OCI-LY1 (cell line): ENCODE measurements at regions not wholly inside any gene's neighbourhood (a gene's known extent, or its start where the extent isn't known, plus 50 kb on each side); places are given as distances from the start of the nearest gene placed in this dataset.

Experiments used
- H2AFZ ChIP-seq: fragments of 200-600 bp; sonication (generic), shearing (Covaris generic); 2 replicates; pipeline ENCODE4 v1.6.0; 2014; ENCODE audit warnings: antibody characterized with exemption, mild to moderate bottlenecking, low read length
- H3F3A ChIP-seq: fragments of 200-600 bp; sonication (generic), shearing (Covaris generic); 2 replicates; pipeline ENCODE4 v1.6.0; 2014; ENCODE audit warnings: mild to moderate bottlenecking, antibody characterized with exemption, low read length, moderate library complexity; ENCODE audit not compliant: insufficient read depth
- H3K27ac ChIP-seq: fragments of 200-600 bp; sonication (generic); 2 replicates; pipeline ENCODE4 v1.5.1; 2014; ENCODE audit warnings: low read length, mixed run types, mild to moderate bottlenecking, low read depth; ENCODE audit not compliant: poor library complexity, severe bottlenecking
- H3K27me3 ChIP-seq: fragments of 200-600 bp; sonication (generic); 2 replicates; pipeline ENCODE4 v1.6.0; 2014; ENCODE audit warnings: antibody characterized with exemption, mild to moderate bottlenecking, low read length, moderate library complexity; ENCODE audit not compliant: insufficient read depth
- H3K36me3 ChIP-seq: fragments of 200-600 bp; sonication (generic); 2 replicates; pipeline ENCODE4 v1.6.1; 2014; ENCODE audit warnings: mild to moderate bottlenecking, antibody characterized with exemption, low read length, moderate library complexity, mixed read lengths; ENCODE audit not compliant: insufficient read depth
- H3K4me1 ChIP-seq: fragments of 200-600 bp; sonication (generic); 2 replicates; pipeline ENCODE4 v1.5.1; 2014; ENCODE audit warnings: mild to moderate bottlenecking, low read length, moderate library complexity; ENCODE audit not compliant: insufficient read depth, severe bottlenecking
- H3K4me2 ChIP-seq: fragments of 200-600 bp; sonication (generic), shearing (Covaris generic); 2 replicates; pipeline ENCODE4 v1.6.1; 2014; ENCODE audit warnings: low read length
- H3K4me3 ChIP-seq: fragments of 200-600 bp; sonication (generic); 2 replicates; pipeline ENCODE4 v1.5.1; 2014; ENCODE audit warnings: low read length, low read depth, mild to moderate bottlenecking, mixed read lengths; ENCODE audit not compliant: poor library complexity, severe bottlenecking
- H3K79me2 ChIP-seq: fragments of 200-600 bp; shearing (Covaris generic); 2 replicates; pipeline ENCODE4 v1.6.1; 2016; ENCODE audit warnings: mixed run types, low read length, mixed read lengths; ENCODE audit not compliant: insufficient read depth
- H3K9ac ChIP-seq: fragments of 200-600 bp; sonication (generic), shearing (Covaris generic); 2 replicates; pipeline ENCODE4 v1.6.1; 2014; ENCODE audit warnings: mild to moderate bottlenecking, low read length, mixed read lengths
- H3K9me2 ChIP-seq: fragments of 200-600 bp; sonication (generic), shearing (Covaris generic); 2 replicates; pipeline ENCODE4 v1.6.1; 2014; ENCODE audit warnings: low read depth, mild to moderate bottlenecking, low read length, mixed read lengths
- H3K9me3 ChIP-seq: fragments of 200-600 bp; shearing (Covaris generic); 2 replicates; pipeline ENCODE4 v1.6.1; 2014; ENCODE audit warnings: low read length, mixed read lengths
- H4K20me1 ChIP-seq: fragments of 200-600 bp; sonication (generic), shearing (Covaris generic); 2 replicates; pipeline ENCODE4 v1.6.0; 2016; ENCODE audit warnings: mild to moderate bottlenecking, low read length; ENCODE audit not compliant: insufficient read depth
- CTCF ChIP-seq: fragments of 200-600 bp; sonication (generic), shearing (Covaris generic); IDR thresholded peaks from 2 replicates; pipeline ENCODE4 v1.5.1; 2017; ENCODE audit warnings: mild to moderate bottlenecking, antibody characterized with exemption, low read length, moderate library complexity, mixed read lengths
- EZH2 ChIP-seq: fragments of 200-600 bp; sonication (generic), shearing (Covaris generic); IDR thresholded peaks from 2 replicates; pipeline ENCODE4 v1.8.0; 2017; ENCODE audit warnings: borderline replicate concordance, mixed run types, mild to moderate bottlenecking, antibody characterized with exemption, low read length, moderate library complexity, mixed read lengths

- H3K36me3 ChIP-seq: no peaks in the 10 kb centered on the region
- no peaks in the 10 kb centered on the region for H3K27me3 ChIP-seq
- TF ChIP-seq EZH2 (no peak), CTCF (no peak)
- no peak overlapping the region for H3K27ac ChIP-seq
- H3K9me2 ChIP-seq: no peaks in the 10 kb centered on the region
- no peak overlapping the region for H3K9ac ChIP-seq
- H3K4me3 ChIP-seq: no peak overlapping the region
- no peaks in the 10 kb centered on the region for H3K79me2 ChIP-seq
- H3K4me1 ChIP-seq: no peaks in the 10 kb centered on the region
- H3K9me3 ChIP-seq: no peaks in the 10 kb centered on the region
- H3K4me2 ChIP-seq: no peak overlapping the region
- no peaks in the 10 kb centered on the region for H3F3A ChIP-seq
- H4K20me1 ChIP-seq: no peaks in the 10 kb centered on the region
- H2AFZ ChIP-seq: no peak overlapping the region
Observed at GRCh38 chr2:217193431-217194340, 333.8 kb upstream of the TNP1 start.

GRCh38 chr2:217192366-217192765 lies 332.5 kb upstream of the TNP1 start:
- Histone ChIP-seq H4K20me1 (no peaks in the 10 kb centered on the region), H3F3A (no peaks in the 10 kb centered on the region), H3K4me2 (no peak overlapping the region), H3K9ac (no peak overlapping the region), H3K27me3 (no peaks in the 10 kb centered on the region), H3K27ac (no peak overlapping the region), H3K36me3 (no peaks in the 10 kb centered on the region), H2AFZ (no peak overlapping the region), H3K79me2 (no peaks in the 10 kb centered on the region), H3K9me2 (no peaks in the 10 kb centered on the region), H3K4me1 (no peaks in the 10 kb centered on the region), H3K4me3 (no peak overlapping the region), H3K9me3 (no peaks in the 10 kb centered on the region)
- TF ChIP-seq EZH2: no peak
- no peak for TF ChIP-seq CTCF

- H3K9me2 ChIP-seq: no peaks in the 10 kb centered on the region
- H3K9ac ChIP-seq: no peak overlapping the region
- no peaks in the 10 kb centered on the region for H3K79me2 ChIP-seq
- no peaks in the 10 kb centered on the region for H3F3A ChIP-seq
- H4K20me1 ChIP-seq: no peaks in the 10 kb centered on the region
- H2AFZ ChIP-seq: no peak overlapping the region
- H3K27ac ChIP-seq: no peak overlapping the region
- H3K36me3 ChIP-seq: no peaks in the 10 kb centered on the region
- no peak overlapping the region for H3K4me3 ChIP-seq
- H3K4me2 ChIP-seq: no peak overlapping the region
- no peak for TF ChIP-seq EZH2
- TF ChIP-seq CTCF: no peak
- H3K27me3 ChIP-seq: no peaks in the 10 kb centered on the region
- H3K9me3 ChIP-seq: no peaks in the 10 kb centered on the region
- no peaks in the 10 kb centered on the region for H3K4me1 ChIP-seq
Observed at GRCh38 chr2:217189747-217190146, 329.9 kb upstream of the TNP1 start.
